Uterus (tissue), 2 donors: ENCODE measurements at regions not wholly inside any gene's neighbourhood (a gene's known extent, or its start where the extent isn't known, plus 50 kb on each side); places are given as distances from the start of the nearest gene placed in this dataset.

Experiments used
- CTCF ChIP-seq, 4 experiments: fragments of 200-600 bp in 2 of 4; fragments of 450-650 bp in 2 of 4; sonication (generic) in 2 of 4; IDR thresholded peaks; one replicate each; pipeline ENCODE4 v1.5.1; 2016 to 2019; ENCODE audit warnings: antibody characterized with exemption in 4 of 4, mild to moderate bottlenecking in 2 of 4, moderate library complexity in 1 of 4
- POLR2A ChIP-seq, 2 donors: fragments of 450-650 bp; IDR thresholded peaks; one replicate each; pipeline ENCODE4 v1.6.1; 2016; ENCODE audit warnings: antibody characterized with exemption in 2 of 2, mild to moderate bottlenecking in 1 of 2, moderate library complexity in 1 of 2

DNA sequence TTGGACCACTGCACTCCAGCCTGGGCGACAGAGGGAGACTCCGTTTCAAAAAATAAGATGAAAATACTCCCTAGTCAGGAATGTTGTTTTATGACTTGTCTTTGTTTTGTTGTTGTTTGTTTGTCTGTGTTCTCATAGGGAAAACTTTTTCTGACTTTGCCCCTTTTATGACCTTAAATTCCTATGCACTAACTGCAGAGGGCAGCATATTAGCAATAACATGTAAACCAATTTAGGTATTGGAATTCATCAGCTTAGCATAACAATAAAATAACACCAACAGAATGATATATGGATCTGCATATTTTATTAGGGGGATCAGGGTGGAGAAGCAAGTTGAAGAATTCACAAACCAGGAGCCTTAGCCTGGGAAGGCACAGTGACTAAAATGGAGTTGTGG lies 631.5 kb downstream of the SUCLG1 start:
- TF ChIP-seq CTCF (IDR thresholded peaks at IDR 0.05) (no peak), POLR2A (IDR thresholded peaks at IDR 0.05) (no peak)
